HG02588 (cell line): ENCODE measurements at regions not wholly inside any gene's neighbourhood (a gene's known extent, or its start where the extent isn't known, plus 50 kb on each side); places are given as distances from the start of the nearest gene placed in this dataset.

Experiments
- ATAC-seq: cut with Tn5 transposase; IDR thresholded peaks from one replicate; pipeline ENCODE4 v1.9.1; 2021; ENCODE audit warnings: mild to moderate bottlenecking, moderate library complexity; ENCODE audit not compliant: unreplicated experiment

- no peak for ATAC-seq
Observed at GRCh38 chr12:60830381-60830780, 1234.6 kb downstream of the SLC16A7 start.

GRCh38 chr12:60832290-60832689 lies 1236.5 kb downstream of the SLC16A7 start:
- no peak for ATAC-seq

- ATAC-seq, result no peak
Observed at GRCh38 chr12:60834372-60834771, 1238.5 kb downstream of the SLC16A7 start.

- ATAC-seq, result no peak
Observed at GRCh38 chr12:60834806-60835205, 1239.0 kb downstream of the SLC16A7 start.

GRCh38 chr12:60836651-60837050 lies 1240.8 kb downstream of the SLC16A7 start:
- no peak for ATAC-seq

- no peak for ATAC-seq
Observed at GRCh38 chr12:60842181-60842580, 1246.4 kb downstream of the SLC16A7 start.

- ATAC-seq, result no peak
Observed at GRCh38 chr12:60844101-60844500, 1248.3 kb downstream of the SLC16A7 start.

GRCh38 chr12:60844875-60845274 lies 1249.0 kb downstream of the SLC16A7 start:
- ATAC-seq, result no peak

- ATAC-seq, result no peak
Observed at GRCh38 chr12:60845696-60846095, 1249.9 kb downstream of the SLC16A7 start.

GRCh38 chr12:60847281-60847680 lies 1251.5 kb downstream of the SLC16A7 start:
- no peak for ATAC-seq

GRCh38 chr12:60849723-60850122 lies 1253.9 kb downstream of the SLC16A7 start:
- ATAC-seq, result no peak

GRCh38 chr12:60853407-60853806 lies 1257.6 kb downstream of the SLC16A7 start:
- no peak for ATAC-seq

- ATAC-seq, result no peak
Observed at GRCh38 chr12:60863421-60863820, 1267.6 kb downstream of the SLC16A7 start.

- ATAC-seq, result no peak
Observed at GRCh38 chr12:60872219-60872618, 1276.4 kb downstream of the SLC16A7 start.

GRCh38 chr12:60872850-60873713 lies 1277.3 kb downstream of the SLC16A7 start:
- no peak for ATAC-seq

GRCh38 chr12:60874091-60874490 lies 1278.3 kb downstream of the SLC16A7 start:
- ATAC-seq, result no peak

- no peak for ATAC-seq
Observed at GRCh38 chr12:60920841-60921495, 1325.1 kb downstream of the SLC16A7 start.

GRCh38 chr12:60921541-60921940 lies 1325.7 kb downstream of the SLC16A7 start:
- ATAC-seq, result no peak

GRCh38 chr12:60926256-60926655 lies 1330.4 kb downstream of the SLC16A7 start:
- no peak for ATAC-seq

- no peak for ATAC-seq
Observed at GRCh38 chr12:60930151-60930550, 1330.1 kb upstream of the USP15 start.

GRCh38 chr12:60935981-60936761 lies 1324.0 kb upstream of the USP15 start:
- no peak for ATAC-seq
